ENCODE measurements at regions not wholly inside any gene's neighbourhood (a gene's known extent, or its start where the extent isn't known, plus 50 kb on each side); places are given as distances from the start of the nearest gene placed in this dataset.

GRCh38 chr4:53805291-53805690, 214.0 kb upstream of the LNX1 start:
- DNase-seq = no peak

DNA sequence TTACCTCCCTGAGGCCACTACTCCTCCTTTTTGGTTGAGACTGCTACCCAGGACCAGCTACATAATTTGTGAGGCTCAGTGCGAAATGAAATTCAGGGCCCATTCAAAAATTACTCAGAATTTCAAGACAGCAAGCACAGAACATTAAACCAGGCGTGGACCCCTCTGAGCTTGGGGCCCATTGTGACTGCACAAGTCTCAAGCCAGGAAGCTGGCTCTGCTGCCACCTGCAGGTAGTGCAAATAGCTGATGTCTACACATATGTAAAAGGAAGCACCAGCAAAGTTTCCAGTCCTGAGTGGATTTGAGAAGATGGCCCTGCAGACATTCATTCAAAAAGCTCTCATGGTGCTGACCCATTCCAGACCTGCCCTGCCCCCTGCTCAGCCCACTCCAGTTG, 213.4 kb upstream of the LNX1 start:
- DNase-seq = no peak

DNA sequence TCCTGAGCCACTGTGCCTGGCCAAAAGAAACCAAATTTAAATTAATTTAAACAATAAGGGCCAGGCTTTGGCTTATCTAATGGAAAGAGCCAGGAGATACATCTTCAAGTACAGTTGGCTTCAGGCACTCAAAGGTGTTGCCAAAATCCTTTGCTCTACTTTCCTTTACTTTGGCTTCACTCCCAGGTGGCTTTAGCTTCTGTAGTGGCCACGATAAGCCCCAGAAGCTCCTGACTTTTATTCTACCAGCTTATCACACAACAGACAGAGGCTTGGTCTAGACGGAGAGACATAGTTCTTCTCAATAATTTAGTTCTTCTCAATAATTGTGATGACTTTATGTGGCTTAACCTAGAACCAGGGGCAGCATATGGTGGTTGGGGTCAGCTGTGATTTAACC, 211.2 kb upstream of the LNX1 start:
- DNase-seq = no peak

- no peak for DNase-seq
Observed at GRCh38 chr4:53801373-53801772, 210.1 kb upstream of the LNX1 start.

- DNase-seq = no peak
Observed at GRCh38 chr4:53800741-53801140, 209.5 kb upstream of the LNX1 start.

GRCh38 chr4:53793096-53793495, 201.8 kb upstream of the LNX1 start:
- DNase-seq = no peak

DNA sequence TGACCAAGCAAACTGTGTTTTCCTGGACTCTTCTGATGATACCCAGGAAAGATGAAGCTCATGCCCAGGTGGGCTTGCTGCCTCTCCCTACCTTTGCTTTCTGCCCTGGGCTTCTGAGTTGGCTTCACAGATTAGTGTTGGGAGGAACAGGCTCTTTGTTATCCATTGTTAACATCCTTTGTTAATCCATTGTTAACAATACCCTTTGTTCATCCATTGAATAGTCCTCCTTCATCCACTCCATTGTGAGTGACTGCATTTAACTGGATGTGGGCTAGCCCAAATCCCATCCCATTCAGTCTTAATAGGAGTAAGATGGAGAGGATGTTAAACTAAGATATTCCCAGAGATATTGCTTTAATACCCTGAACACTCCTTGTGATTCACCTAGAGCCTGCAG, 199.0 kb upstream of the LNX1 start:
- no peak for DNase-seq

DNA sequence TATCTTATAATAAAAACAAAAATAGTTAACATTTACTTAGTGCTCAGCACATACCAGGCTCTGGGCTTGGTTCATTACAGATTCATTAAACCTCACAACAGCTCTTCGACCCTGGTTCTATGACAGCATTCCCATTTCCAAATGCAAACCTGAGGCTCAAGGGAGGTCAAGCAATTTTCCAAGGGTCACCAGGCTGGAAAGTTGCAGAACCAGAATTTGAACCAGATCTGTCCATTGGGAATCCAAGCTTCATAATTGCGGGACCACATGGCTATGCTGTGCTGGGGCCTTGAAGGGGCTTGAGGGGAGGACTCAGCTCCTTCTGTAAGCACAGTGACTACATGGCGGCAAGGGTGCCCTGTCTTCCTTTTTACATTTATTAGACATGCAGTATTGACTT, 197.3 kb upstream of the LNX1 start:
- DNase-seq = no peak

GRCh38 chr4:53788011-53788410, 196.7 kb upstream of the LNX1 start:
- DNase-seq = no peak

DNA sequence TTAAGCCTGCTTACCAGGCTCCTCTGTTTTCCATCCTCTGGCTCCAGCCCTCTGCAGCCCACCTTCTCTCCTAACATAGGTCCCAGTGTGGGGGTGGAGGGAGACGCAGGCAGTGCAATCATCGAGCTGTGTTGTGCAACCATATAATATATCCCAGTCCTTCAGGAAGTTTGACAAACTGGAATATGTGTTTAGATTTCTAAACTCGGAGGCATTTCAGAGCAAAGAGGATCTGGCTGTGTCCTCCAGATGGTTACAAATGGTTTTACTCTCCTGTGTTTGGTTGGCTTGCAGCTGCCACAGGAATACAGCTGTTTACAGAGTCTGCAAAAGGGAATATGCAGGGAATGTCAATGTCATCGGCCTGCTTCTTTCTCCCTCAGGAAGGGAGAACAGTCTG, 195.3 kb upstream of the LNX1 start:
- DNase-seq = no peak

DNA sequence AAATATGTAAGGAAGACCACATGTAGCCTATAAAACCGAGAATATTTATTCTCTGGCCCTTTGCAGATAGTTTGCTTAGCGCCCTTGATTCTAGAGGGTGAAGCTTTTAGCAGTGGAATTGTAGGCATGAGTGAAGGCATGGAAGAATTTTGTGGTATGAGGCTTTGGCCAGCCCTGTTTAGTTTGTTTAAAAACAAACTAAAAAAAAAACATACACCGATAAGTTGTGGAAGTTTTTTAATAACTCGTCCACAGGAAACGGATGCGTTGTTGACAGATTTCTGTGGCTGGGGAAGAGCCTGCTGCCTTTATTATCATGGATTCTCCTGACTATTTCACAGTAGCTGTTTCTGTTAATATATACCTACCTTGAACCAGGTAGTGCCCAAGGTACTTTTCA, 194.7 kb upstream of the LNX1 start:
- DNase-seq = no peak

- DNase-seq = no peak
Observed at GRCh38 chr4:53784112-53784511, 192.8 kb upstream of the LNX1 start.

DNA sequence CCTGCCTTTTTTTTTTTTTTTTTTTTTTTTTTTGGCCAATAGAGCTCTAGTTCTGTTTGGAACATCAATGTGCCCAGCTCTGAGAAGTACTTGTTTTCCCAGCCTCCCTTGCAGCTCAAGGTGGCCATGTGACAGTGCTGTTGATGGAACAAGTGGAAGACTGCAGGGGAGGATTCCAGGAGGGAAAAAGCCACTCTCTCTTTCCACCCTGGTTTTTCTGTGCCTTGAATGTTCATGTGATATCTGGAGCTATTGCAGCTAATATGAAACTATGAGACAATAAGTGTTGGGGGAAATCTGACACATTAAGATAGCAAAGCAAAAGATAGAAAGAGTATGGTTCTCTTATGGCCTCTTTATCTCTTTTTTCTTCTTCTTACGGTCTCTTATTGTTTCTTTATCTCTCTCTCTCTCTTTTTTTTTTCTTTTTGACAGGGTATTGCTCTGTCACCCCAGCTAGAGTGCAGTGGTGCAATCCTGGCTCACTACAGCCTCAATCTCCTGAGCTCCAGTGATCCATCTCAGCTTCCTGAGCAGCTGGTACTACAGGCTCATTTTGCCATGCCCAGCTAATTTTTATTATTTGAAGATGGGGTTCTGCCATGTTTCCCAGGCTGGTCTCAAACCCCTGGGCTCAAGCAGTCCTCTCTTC, 192.0 kb upstream of the LNX1 start:
- no peak for DNase-seq

DNA sequence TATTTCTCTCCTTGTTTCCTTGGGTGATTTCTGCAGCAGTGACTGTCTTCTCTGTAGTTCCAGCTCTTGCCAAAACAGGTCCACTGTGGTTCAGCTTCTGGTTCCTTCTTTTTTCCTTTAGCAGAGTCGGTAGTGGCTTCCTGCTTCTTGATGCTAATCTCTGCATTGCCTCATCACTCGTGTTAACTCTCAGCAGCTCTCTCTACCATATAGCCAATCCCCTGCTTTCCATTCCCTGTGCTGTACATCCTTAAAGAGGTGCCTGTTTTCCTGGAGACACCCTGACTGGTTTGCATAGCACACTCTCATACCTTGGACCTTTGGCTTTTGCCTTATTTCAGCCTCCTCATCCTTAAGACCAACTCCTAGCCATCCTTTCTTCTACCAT, 191.2 kb upstream of the LNX1 start:
- DNase-seq = no peak

GRCh38 chr4:53781629-53782457, 190.6 kb upstream of the LNX1 start:
- no peak for DNase-seq

GRCh38 chr4:53780736-53781400, 189.6 kb upstream of the LNX1 start:
- DNase-seq = no peak

- DNase-seq = no peak
Observed at GRCh38 chr4:53779025-53779424, 187.7 kb upstream of the LNX1 start.

DNA sequence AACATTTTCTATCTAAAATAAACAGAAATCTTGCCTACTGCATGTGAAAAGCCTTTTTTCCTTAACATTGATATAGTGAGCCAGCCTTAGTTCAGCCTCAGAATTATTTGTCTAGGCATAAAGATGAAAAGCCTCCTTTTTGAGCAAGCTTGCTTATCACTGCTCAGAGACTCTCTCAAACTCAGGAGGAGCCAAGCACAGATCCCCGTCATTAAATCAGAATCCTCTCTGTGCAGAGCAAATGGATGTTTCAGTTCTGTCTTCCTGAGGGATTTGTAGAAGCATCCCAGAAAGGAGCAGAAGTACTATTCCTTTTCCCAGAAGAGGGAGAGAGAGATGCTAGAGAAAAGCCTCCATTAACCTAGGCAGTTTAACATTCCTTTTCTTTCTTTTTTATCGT, 186.9 kb upstream of the LNX1 start:
- no peak for DNase-seq

GRCh38 chr4:53777244-53777984, 186.1 kb upstream of the LNX1 start:
- no peak for DNase-seq

GRCh38 chr4:53776141-53776540, 184.9 kb upstream of the LNX1 start:
- DNase-seq = no peak

- no peak for DNase-seq
Observed at GRCh38 chr4:53775381-53775780, 184.1 kb upstream of the LNX1 start.

DNA sequence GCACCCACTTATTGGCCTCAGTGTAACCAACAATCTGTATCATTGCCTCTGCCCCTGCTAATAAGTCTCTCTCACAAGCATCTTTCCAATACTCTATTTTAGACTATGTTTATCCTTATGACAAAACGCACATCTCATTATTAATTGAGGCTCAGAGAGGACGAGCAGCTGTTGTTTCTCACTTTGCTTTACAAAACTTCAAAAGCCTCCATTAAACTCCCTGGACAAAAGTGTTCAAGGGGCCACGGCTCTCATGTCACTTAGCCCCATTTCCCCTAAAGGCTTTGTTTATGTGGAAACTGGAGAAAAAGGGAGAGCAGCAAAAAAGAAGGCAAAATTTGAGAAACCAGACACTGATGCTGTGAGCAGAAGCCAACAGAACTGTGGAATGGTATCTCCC, 180.0 kb upstream of the LNX1 start:
- DNase-seq = no peak

DNA sequence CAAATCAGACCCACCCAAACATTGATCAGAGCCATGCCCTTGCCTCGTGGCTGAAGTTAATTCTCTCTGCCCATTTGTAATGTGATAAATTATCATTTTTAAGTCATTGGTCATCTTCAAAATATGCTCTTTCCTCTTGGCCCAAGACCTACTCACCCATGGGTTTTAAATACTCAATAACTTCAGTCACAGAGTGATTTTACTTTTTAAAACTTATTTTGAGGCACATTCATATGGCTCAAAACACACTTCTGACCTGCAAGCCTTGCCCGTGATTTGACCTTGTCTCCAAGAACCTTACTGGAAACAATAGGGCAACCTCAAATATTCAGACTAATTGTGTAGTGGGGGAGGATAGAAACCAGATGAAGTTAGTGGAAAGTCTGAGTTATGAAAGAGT, 176.2 kb upstream of the LNX1 start:
- DNase-seq = no peak

All from NCI-H2081 treated with DMSO at 0.1 percent for 48 hours (cell line).